NCI-H774 (cell line): ENCODE measurements at regions not wholly inside any gene's neighbourhood (a gene's known extent, or its start where the extent isn't known, plus 50 kb on each side); places are given as distances from the start of the nearest gene placed in this dataset.

ENCODE experiments used
- DNase-seq: peaks from one replicate; lab custom pipeline; 2025; lab: John Stamatoyannopoulos, UW

- no peak for DNase-seq
Measured at GRCh38 chr4:17103231-17103630, 204.8 kb upstream of the LDB2 start.

DNA sequence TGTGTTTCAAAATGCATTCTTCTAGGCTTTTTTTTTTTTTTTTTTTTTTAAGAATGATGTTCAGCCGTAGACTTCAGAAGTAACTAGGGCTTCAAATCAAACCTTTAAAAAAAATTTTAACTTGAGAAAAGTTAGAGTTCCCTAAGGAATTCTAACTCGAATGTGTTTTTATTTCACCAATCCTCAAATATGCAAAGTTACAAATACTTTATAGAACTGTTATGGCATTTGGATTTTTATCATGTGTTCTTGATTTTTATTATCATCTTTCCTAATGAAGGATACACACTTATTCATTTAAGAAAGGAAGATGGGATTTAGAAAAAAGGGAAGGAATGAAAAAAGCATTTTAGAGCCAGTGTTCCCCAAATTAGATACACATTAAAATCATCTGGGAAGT is 200.6 kb upstream of the LDB2 start:
- DNase-seq, result no peak

DNA sequence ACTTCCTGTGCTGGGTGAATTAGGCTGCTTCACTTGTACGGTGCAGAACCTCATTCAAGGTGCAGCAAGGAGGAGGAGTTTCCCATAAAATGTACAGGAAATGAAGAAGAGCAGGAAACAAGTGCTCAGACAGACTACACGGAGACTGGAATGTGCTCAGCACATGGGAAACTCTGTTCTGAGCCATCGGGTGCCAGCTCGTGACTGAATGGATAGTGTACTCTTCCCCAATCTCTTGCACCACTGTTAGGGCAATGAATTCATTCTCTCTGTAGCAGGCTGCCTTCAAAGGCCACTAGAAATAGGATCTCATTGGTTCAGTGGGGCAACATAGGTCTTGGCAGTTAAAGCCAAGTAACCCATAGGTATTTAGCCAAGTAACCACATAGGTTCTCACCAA is 200.0 kb upstream of the LDB2 start:
- DNase-seq, result no peak

DNA sequence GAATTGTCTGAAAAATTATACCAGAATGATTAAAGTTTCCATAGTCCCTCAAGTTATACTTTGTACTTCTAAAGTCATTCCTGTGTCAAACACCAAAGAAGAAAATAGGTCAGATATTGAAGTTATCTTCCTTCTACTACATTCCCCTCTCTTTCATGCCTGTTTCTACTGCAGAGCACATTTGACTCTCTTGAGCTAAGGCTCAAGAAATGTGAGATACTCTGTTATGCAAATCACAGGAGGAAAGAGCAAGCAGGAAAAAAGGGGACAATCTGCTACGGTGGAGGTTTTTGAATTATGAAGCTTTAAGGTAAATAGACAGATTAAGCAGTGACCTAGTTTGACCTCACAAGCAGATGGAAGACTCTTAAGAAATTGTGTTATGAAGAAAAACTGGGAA is 198.9 kb upstream of the LDB2 start:
- no peak for DNase-seq

DNA sequence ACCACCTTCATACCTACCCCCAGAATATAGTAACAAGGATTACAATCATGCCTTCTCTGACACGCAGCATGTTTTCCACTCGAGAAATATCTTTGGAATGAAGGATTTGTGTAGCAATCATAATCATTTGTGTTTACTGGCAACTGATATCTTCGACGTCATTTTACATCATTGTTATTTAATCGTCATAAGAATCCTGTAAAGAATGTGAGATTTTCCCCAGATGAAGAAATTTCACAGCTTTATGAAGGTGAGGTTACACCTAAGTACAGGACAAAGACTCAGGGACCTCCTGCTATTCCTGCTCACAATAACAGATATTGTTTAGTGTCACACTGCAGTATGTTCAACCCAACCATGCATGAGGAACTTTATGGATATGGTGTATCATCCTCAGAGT is 198.2 kb upstream of the LDB2 start:
- no peak for DNase-seq

DNA sequence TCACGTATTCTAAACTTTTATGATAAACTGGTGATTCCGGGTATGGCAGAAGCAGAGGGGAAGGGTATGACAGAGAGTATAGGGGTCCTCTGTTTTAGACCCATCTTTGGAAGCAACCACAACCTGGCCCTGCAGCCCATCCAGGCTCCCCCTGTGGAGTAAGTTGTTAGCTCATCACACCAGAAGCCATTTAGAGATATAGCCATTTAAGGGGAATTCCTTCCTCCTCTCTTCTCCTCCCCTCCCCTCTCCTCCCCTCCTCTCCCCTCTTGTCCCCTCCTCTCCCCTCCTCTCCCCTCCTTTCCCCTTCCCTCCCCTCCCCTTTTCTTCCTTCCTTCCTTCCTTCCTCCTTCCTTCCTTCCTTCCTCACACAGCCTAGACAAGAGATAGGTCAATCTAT is 197.3 kb upstream of the LDB2 start:
- no peak for DNase-seq

- DNase-seq, result no peak
Measured at GRCh38 chr4:17094876-17095210, 196.4 kb upstream of the LDB2 start.

DNA sequence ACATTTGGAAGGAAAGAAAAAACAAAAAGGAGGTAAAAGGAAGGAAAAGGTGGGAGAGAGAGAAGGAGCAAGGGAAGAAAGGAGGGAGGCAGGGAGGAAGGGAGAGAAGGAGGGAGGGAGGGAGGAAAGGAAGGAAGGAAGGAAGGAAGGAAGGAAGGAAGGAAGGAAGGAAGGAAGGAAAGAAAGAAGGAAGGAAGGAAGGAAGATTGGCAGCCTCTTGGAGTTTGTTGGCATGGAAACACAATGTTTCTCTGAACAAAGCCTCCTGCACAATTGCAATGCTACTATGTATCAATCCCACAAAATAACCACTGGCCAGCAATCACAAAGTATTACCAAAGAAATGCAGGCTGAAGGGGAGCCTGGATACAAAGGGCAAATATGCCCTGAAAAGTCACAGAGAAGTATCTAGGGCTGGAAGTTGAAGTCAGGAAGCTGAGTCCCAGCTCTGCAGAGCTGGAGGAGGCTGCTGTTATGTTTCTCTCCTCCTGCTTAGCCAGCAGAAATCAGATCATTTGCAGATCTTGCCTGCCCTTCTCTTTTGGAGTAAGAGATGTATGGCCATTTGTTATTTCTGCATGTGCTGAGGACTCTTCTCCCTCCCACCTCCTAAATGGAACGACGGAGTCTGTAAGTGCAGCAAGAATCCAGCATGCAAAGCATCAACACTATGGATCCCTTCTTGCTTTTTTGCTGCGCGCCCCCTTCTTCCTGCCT is 195.9 kb upstream of the LDB2 start:
- no peak for DNase-seq

DNA sequence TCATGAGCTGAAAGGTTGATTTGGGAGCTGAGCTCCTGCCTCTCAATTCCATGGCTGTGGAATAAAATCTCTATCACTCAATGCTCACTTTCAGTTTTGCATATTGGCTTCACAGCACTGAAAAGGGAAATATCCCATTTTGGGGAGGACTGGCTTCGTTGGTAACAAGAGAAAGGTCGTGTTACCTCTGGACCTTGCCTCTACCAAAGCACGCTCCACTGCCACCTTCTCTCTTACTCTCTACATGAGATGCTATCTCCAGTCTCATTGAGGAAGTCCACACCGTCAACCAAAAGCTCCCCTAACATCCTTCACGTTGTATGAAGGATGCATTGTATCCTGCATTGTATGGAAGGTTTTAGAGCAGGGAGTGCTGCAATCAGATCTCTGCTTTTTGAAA is 195.0 kb upstream of the LDB2 start:
- DNase-seq, result no peak

GRCh38 chr4:17092736-17093437 is 194.4 kb upstream of the LDB2 start:
- no peak for DNase-seq

- no peak for DNase-seq
Measured at GRCh38 chr4:17091104-17091503, 192.7 kb upstream of the LDB2 start.

DNA sequence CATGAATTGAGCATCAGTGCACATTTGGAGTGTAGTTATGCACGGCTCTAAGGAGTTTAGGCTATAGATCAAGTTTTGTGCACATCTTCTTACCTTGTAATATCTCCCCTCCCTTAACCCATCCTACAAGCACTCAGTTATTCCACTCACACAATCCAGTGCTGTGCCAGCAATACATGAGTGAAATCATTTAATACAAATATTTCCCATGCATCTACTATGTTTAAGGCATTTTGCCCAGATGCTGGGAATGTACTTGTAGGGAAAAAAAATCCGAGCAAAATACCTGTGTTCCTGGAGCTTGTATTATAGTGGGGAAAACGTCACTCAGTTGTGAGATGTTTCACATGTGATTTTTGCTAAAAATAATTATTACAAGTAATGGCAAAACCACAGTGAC is 191.6 kb upstream of the LDB2 start:
- no peak for DNase-seq

GRCh38 chr4:17085416-17085815 is 187.0 kb upstream of the LDB2 start:
- DNase-seq, result no peak

GRCh38 chr4:17082186-17082585 is 183.7 kb upstream of the LDB2 start:
- no peak for DNase-seq

DNA sequence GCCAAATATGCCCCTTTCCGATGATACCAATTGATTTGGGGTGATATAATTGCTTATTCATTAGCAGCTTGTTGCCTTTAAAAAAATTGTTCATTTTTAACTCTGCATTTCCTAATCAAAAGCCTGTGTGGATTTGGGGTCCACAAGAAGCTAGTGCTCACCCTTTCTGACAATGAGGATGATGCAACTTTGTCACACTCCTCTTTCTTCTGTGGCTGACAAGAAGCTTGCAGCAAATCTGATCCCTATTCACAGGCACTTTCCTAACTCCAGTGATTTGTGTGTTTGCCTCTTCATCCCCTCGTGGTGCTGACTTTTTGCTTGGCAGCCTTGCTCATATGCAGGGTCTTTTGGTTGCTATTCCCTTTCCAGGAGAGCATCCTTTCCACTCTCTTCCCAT is 182.7 kb upstream of the LDB2 start:
- no peak for DNase-seq

DNA sequence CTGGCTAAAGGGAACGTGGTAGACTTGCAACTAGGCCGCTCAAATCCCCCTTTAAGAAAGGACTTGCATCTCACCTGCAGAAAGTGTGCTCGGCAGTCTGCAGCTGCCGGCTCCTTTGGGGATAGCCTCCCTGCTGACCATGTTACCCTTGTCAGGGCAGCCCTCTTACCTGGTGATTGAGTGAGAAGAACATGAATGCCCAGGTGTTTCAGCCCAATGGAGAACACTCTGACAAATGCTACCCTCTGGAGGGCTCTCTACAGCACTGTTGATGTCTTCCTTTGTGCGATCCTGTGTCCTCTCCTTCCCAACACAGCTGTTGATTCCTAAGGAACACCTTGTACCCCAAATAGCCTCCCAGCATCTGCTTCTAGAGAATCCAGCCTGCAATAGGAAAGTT is 178.7 kb upstream of the LDB2 start:
- no peak for DNase-seq

DNA sequence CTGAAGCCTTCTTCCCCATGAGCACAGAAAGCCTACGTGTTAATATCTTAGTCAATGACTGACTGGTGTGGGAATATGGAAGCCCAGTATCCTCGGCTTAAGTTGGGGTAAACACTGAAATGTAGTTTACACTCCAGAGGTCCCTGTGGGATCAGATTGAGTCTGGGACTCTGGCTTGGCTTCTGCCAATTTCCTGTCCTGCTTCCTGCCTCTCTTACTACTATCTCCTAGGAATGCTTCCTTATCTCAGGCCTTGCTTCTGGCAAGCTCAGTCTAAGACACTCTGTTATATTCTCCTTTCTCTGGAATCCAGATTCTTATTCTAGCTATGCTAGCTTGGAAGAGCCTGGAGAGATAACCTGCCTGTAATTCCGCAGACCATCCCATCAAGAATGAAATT is 174.0 kb upstream of the LDB2 start:
- DNase-seq, result no peak

DNA sequence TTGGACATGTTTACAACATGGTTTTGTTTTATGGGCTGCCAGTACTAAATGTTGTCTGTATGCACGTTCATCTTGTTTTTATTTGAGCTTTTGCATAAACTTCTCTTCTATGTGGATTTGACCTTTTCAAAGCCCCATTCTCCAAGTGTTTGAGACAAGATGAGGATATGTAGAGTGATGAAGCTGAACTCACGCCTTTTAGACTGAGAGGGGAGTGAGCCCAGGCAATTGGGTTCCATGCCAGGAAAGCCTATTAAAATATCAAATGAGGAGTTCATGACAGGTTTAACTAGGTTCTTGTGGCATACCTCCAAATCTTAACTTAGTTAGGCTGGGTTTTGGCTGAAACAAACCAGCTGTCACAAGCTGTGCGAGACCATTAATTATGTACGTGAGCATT is 170.4 kb upstream of the LDB2 start:
- DNase-seq, result no peak

GRCh38 chr4:17068392-17068791 is 169.9 kb upstream of the LDB2 start:
- DNase-seq, result no peak

DNA sequence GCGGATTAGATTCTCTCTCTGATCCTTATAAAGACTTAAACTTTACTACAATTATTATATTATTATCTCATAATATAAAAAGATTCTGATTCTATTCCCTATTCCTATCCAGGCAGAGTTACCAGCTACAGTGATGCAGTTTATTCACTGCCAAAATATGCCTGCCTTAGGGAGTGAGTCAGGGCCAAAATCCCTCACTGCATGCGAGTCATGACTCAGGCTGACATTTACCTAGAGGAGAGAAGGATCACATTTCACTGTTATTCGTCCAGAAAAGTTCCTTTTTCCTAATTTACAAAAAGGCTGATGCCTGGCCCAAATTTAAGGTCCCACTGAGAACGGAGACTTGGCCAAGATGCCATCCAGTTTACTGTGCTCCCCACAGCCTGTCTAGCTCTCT is 168.5 kb upstream of the LDB2 start:
- DNase-seq, result no peak

GRCh38 chr4:17066236-17066635 is 167.8 kb upstream of the LDB2 start:
- DNase-seq, result no peak

GRCh38 chr4:17065821-17066220 is 167.4 kb upstream of the LDB2 start:
- DNase-seq, result no peak

GRCh38 chr4:17064959-17065358 is 166.5 kb upstream of the LDB2 start:
- no peak for DNase-seq

GRCh38 chr4:17063888-17064287 is 165.4 kb upstream of the LDB2 start:
- no peak for DNase-seq
